HL-60 (cell line): ENCODE measurements at regions not wholly inside any gene's neighbourhood (a gene's known extent, or its start where the extent isn't known, plus 50 kb on each side); places are given as distances from the start of the nearest gene placed in this dataset.
"Not testable (repeated sequence)": the region's sequence is repeated elsewhere in the genome, so short reads cannot be mapped to it uniquely, and the experiment has no call there.

Experiments used
- DNase-seq, 2 experiments: peaks; one replicate each; pipeline ENCODE4 v3.0.0-alpha.2; 2010 to 2020; ENCODE audit warnings: low read depth in 1 of 2, low spot score in 1 of 2
- H3K27ac ChIP-seq: fragments of 250-450 bp; sonication (Bioruptor Pico); replicated peaks from 2 replicates; pipeline ENCODE4 v1.5.1; 2020; ENCODE audit warnings: mild to moderate bottlenecking, moderate library complexity
- H3K27me3 ChIP-seq: fragments of 250-450 bp; sonication (Bioruptor Pico); 2 replicates; pipeline ENCODE4 v1.5.1; 2021; ENCODE audit warnings: mild to moderate bottlenecking, moderate library complexity; ENCODE audit not compliant: insufficient read depth, poor library complexity, severe bottlenecking
- H3K4me3 ChIP-seq: replicated peaks from 2 replicates; pipeline ENCODE4 v1.5.1; 2011; ENCODE audit warnings: mild to moderate bottlenecking, control low read depth, low read length; ENCODE audit not compliant: insufficient read depth
- CTCF ChIP-seq: IDR thresholded peaks from one replicate; pipeline ENCODE4 v1.5.1; 2011; ENCODE audit warnings: low read length, control low read depth, inconsistent platforms; ENCODE audit not compliant: insufficient read depth
- GABPA ChIP-seq: IDR thresholded peaks from 2 replicates; pipeline ENCODE4 v1.6.1; 2012; ENCODE audit warnings: low read depth
- POLR2AphosphoS5 ChIP-seq: IDR thresholded peaks from 2 replicates; pipeline ENCODE4 v1.6.1; 2012; ENCODE audit warnings: low read depth
- REST ChIP-seq: IDR thresholded peaks from 2 replicates; pipeline ENCODE4 v1.6.1; 2012; ENCODE audit warnings: low read depth; ENCODE audit not compliant: insufficient replicate concordance
- SPI1 ChIP-seq: IDR thresholded peaks from 2 replicates; pipeline ENCODE4 v1.6.1; 2012; ENCODE audit warnings: low read depth, mild to moderate bottlenecking, borderline replicate concordance

- Histone ChIP-seq H3K27me3 (no peaks in the 10 kb centered on the region), H3K27ac (no peak overlapping the region), H3K4me3 (no peak overlapping the region)
- TF ChIP-seq POLR2AphosphoS5 (no peak), CTCF (no peak), GABPA (no peak), SPI1 (no peak), REST (no peak)
- DNase-seq, result no peak
Measured at GRCh38 chr21:19489930-19490329, 1086.3 kb upstream of the TMPRSS15 start.

GRCh38 chr21:19490481-19490880 lies 1086.9 kb upstream of the TMPRSS15 start:
- DNase-seq, result no peak
- TF ChIP-seq REST (no peak), POLR2AphosphoS5 (no peak), SPI1 (no peak), GABPA (no peak), CTCF (no peak)
- Histone ChIP-seq H3K27ac (no peak overlapping the region), H3K4me3 (no peak overlapping the region), H3K27me3 (no peaks in the 10 kb centered on the region)

- not testable (repeated sequence) for H3K27ac ChIP-seq, H3K4me3 ChIP-seq, H3K27me3 ChIP-seq, DNase-seq
Measured at GRCh38 chr21:19493437-19494241, 1090.1 kb upstream of the TMPRSS15 start.

GRCh38 chr21:19501115-19501514 lies 1097.5 kb upstream of the TMPRSS15 start:
- no peak for DNase-seq
- Histone ChIP-seq H3K27ac (no peak overlapping the region), H3K27me3 (no peaks in the 10 kb centered on the region), H3K4me3 (no peak overlapping the region)
- TF ChIP-seq CTCF (no peak), GABPA (no peak), POLR2AphosphoS5 (no peak), REST (no peak), SPI1 (no peak)
